K562 (cell line): ENCODE measurements at regions not wholly inside any gene's neighbourhood (a gene's known extent, or its start where the extent isn't known, plus 50 kb on each side); places are given as distances from the start of the nearest gene placed in this dataset.

Experiments used
- ARID1B ChIP-seq: fragments of 450-650 bp; IDR thresholded peaks from 2 replicates; pipeline ENCODE4 v1.6.1; 2016; ENCODE audit warnings: antibody characterized with exemption, mild to moderate bottlenecking, inconsistent platforms
- ATF3 ChIP-seq, 2 experiments: fragments of 450-650 bp in 1 of 2; sonication (generic) in 1 of 2; formaldehyde crosslinking in 1 of 2; IDR thresholded peaks in 1 of 2; conservative IDR thresholded peaks in 1 of 2; 2 replicates each; pipeline versions ENCODE4 v1.6.1 to v1.8.1; 2016 to 2023; ENCODE audit warnings: mild to moderate bottlenecking in 2 of 2, moderate library complexity in 2 of 2, inconsistent platforms in 1 of 2, missing genetic modification reagents in 1 of 2
- CEBPB ChIP-seq: fragments of 450-650 bp; IDR thresholded peaks from 2 replicates; pipeline ENCODE4 v1.6.1; 2016; ENCODE audit warnings: missing genetic modification characterization, missing compliant biosample characterization
- EP400 ChIP-seq: fragments of 450-650 bp; IDR thresholded peaks from 2 replicates; pipeline ENCODE4 v1.6.1; 2017; ENCODE audit warnings: antibody characterized with exemption, mild to moderate bottlenecking, moderate library complexity
- PML ChIP-seq: IDR thresholded peaks from 2 replicates; pipeline ENCODE4 v1.6.1; 2012; ENCODE audit warnings: low read length, inconsistent platforms
- POLR2AphosphoS5 ChIP-seq: IDR thresholded peaks from 2 replicates; pipeline ENCODE4 v1.6.1; 2011; ENCODE audit warnings: mild to moderate bottlenecking, low read depth, low read length, moderate library complexity; ENCODE audit not compliant: control insufficient read depth, insufficient read depth
- TAF1 ChIP-seq: IDR thresholded peaks from 2 replicates; pipeline ENCODE4 v1.6.1; 2011; ENCODE audit warnings: mild to moderate bottlenecking, low read length, moderate library complexity; ENCODE audit not compliant: insufficient read depth, control insufficient read depth, severe bottlenecking; ENCODE audit errors: extremely low read depth
- TBP ChIP-seq: optimal IDR thresholded peaks from 2 replicates; pipeline ENCODE3; 2011; ENCODE audit warnings: low read depth, low read length, improper control_type of control experiment
- TRIM28 ChIP-seq: fragments of 450-650 bp; IDR thresholded peaks from 2 replicates; pipeline ENCODE4 v1.6.1; 2017
- ZNF561 ChIP-seq: fragments of 450-650 bp; formaldehyde crosslinking; conservative IDR thresholded peaks from 2 replicates; pipeline ENCODE4 v1.4.0; 2020; ENCODE audit warnings: mild to moderate bottlenecking, moderate library complexity
- TF ChIP-seq, protein P1 (sequence below), 3 experiments: IDR thresholded peaks in 2 of 3; conservative IDR thresholded peaks in 1 of 3; 2 replicates each; pipeline ENCODE4 v1.5.1; 2011 to 2012; ENCODE audit warnings: low read length in 3 of 3, mild to moderate bottlenecking in 3 of 3, control low read depth in 2 of 3, improper control_type of control experiment in 1 of 3, inconsistent platforms in 1 of 3, low read depth in 1 of 3, mixed read lengths in 1 of 3, moderate library complexity in 1 of 3; ENCODE audit not compliant: insufficient read depth in 2 of 3

- TF ChIP-seq TBP (no peak), TRIM28 (no peak), POLR2AphosphoS5 (no peak), ZNF561 (no peak), EP400 (no peak), ATF3 (IDR thresholded peaks at IDR 0.05) (no peak), ATF3 (CRISPR knock-in tag; conservative IDR thresholded peaks at IDR 0.05) (no peak), TAF1 (no peak), ARID1B (no peak), CEBPB (tag) (no peak), PML (no peak)
- TF ChIP-seq, protein P1, sequence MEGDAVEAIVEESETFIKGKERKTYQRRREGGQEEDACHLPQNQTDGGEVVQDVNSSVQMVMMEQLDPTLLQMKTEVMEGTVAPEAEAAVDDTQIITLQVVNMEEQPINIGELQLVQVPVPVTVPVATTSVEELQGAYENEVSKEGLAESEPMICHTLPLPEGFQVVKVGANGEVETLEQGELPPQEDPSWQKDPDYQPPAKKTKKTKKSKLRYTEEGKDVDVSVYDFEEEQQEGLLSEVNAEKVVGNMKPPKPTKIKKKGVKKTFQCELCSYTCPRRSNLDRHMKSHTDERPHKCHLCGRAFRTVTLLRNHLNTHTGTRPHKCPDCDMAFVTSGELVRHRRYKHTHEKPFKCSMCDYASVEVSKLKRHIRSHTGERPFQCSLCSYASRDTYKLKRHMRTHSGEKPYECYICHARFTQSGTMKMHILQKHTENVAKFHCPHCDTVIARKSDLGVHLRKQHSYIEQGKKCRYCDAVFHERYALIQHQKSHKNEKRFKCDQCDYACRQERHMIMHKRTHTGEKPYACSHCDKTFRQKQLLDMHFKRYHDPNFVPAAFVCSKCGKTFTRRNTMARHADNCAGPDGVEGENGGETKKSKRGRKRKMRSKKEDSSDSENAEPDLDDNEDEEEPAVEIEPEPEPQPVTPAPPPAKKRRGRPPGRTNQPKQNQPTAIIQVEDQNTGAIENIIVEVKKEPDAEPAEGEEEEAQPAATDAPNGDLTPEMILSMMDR (IDR thresholded peaks at IDR 0.05 in 2 of 3, conservative IDR thresholded peaks at IDR 0.05 in 1 of 3; ENCODE audit: insufficient read depth in 2 of 3, low read depth in 1 of 3, low read length in 3 of 3): no peak
Measured at GRCh38 chrX:100048156-100048555, 361.9 kb downstream of the PCDH19 start.
